ENCODE measurements at regions not wholly inside any gene's neighbourhood (a gene's known extent, or its start where the extent isn't known, plus 50 kb on each side); places are given as distances from the start of the nearest gene placed in this dataset.

- H3K27ac ChIP-seq (ENCODE audit: low read depth, low read length): no peak overlapping the region
Observed at GRCh38 chr2:128384446-128384845, 65.8 kb upstream of the HS6ST1 start.

GRCh38 chr2:128384956-128385355, 66.3 kb upstream of the HS6ST1 start:
- Histone ChIP-seq H3K4me1 (ENCODE audit: insufficient read depth, low read length) (no peaks in the 10 kb centered on the region), H3K4me2 (ENCODE audit: insufficient read depth, low read length) (no peak overlapping the region), H3K27me3 (ENCODE audit: insufficient read depth, low read length) (no peaks in the 10 kb centered on the region), H3K36me3 (ENCODE audit: insufficient read depth, low read length) (no peaks in the 10 kb centered on the region), H2AFZ (ENCODE audit: low read length) (no peak overlapping the region), H3K4me3 (ENCODE audit: insufficient read depth, low read length) (no peak overlapping the region), H3K79me2 (ENCODE audit: insufficient read depth, low read length) (no peaks in the 10 kb centered on the region), H3K27ac (ENCODE audit: low read depth, low read length) (no peak overlapping the region), H3K9me3 (ENCODE audit: low read depth, low read length) (no peaks in the 10 kb centered on the region), H4K20me1 (ENCODE audit: insufficient read depth, low read length) (no peaks in the 10 kb centered on the region)
- TF ChIP-seq CTCF (IDR thresholded peaks at IDR 0.05; ENCODE audit: extremely low read depth, low read depth, low read length): no peak
- DNase-seq (ENCODE audit: insufficient read length, low spot score, missing footprints): peak; percentile 36

More at GRCh38 chr2:128384446-128384845, 65.8 kb upstream of the HS6ST1 start:
- DNase-seq (ENCODE audit: insufficient read length, low spot score, missing footprints): peak; percentile 66
- H4K20me1 ChIP-seq (ENCODE audit: insufficient read depth, low read length): no peaks in the 10 kb centered on the region
- no peak overlapping the region for H2AFZ ChIP-seq (ENCODE audit: low read length)
- no peaks in the 10 kb centered on the region for H3K9me3 ChIP-seq (ENCODE audit: low read depth, low read length)
- no peak for TF ChIP-seq CTCF (IDR thresholded peaks at IDR 0.05; ENCODE audit: extremely low read depth, low read depth, low read length)
- no peak overlapping the region for H3K4me3 ChIP-seq (ENCODE audit: insufficient read depth, low read length)
- H3K27me3 ChIP-seq (ENCODE audit: insufficient read depth, low read length): no peaks in the 10 kb centered on the region
- H3K79me2 ChIP-seq (ENCODE audit: insufficient read depth, low read length): no peaks in the 10 kb centered on the region
- H3K36me3 ChIP-seq (ENCODE audit: insufficient read depth, low read length): no peaks in the 10 kb centered on the region
- H3K4me1 ChIP-seq (ENCODE audit: insufficient read depth, low read length): no peaks in the 10 kb centered on the region
- H3K4me2 ChIP-seq (ENCODE audit: insufficient read depth, low read length): no peak overlapping the region

- H3K9me3 ChIP-seq (ENCODE audit: low read depth, low read length): no peaks in the 10 kb centered on the region
- no peaks in the 10 kb centered on the region for H3K79me2 ChIP-seq (ENCODE audit: insufficient read depth, low read length)
- no peak overlapping the region for H3K4me2 ChIP-seq (ENCODE audit: insufficient read depth, low read length)
- DNase-seq (ENCODE audit: insufficient read length, low spot score, missing footprints): no peak
- H3K36me3 ChIP-seq (ENCODE audit: insufficient read depth, low read length): no peaks in the 10 kb centered on the region
- H3K27ac ChIP-seq (ENCODE audit: low read depth, low read length): no peak overlapping the region
- H3K27me3 ChIP-seq (ENCODE audit: insufficient read depth, low read length): no peaks in the 10 kb centered on the region
- no peak for TF ChIP-seq CTCF (IDR thresholded peaks at IDR 0.05; ENCODE audit: extremely low read depth, low read depth, low read length)
- H3K4me1 ChIP-seq (ENCODE audit: insufficient read depth, low read length): no peaks in the 10 kb centered on the region
- H3K4me3 ChIP-seq (ENCODE audit: insufficient read depth, low read length): no peak overlapping the region
- H2AFZ ChIP-seq (ENCODE audit: low read length): no peak overlapping the region
- H4K20me1 ChIP-seq (ENCODE audit: insufficient read depth, low read length): no peaks in the 10 kb centered on the region
Observed at GRCh38 chr2:128385365-128385764, 66.7 kb upstream of the HS6ST1 start.

GRCh38 chr2:128386066-128386465, 67.4 kb upstream of the HS6ST1 start:
- H3K4me1 ChIP-seq (ENCODE audit: insufficient read depth, low read length): no peaks in the 10 kb centered on the region
- DNase-seq (ENCODE audit: insufficient read length, low spot score, missing footprints): peak; percentile 49
- H3K27ac ChIP-seq (ENCODE audit: low read depth, low read length): no peak overlapping the region
- H3K4me2 ChIP-seq (ENCODE audit: insufficient read depth, low read length): no peak overlapping the region
- no peaks in the 10 kb centered on the region for H3K36me3 ChIP-seq (ENCODE audit: insufficient read depth, low read length)
- no peak overlapping the region for H2AFZ ChIP-seq (ENCODE audit: low read length)
- H3K79me2 ChIP-seq (ENCODE audit: insufficient read depth, low read length): no peaks in the 10 kb centered on the region
- H3K4me3 ChIP-seq (ENCODE audit: insufficient read depth, low read length): no peak overlapping the region
- TF ChIP-seq CTCF (IDR thresholded peaks at IDR 0.05; ENCODE audit: extremely low read depth, low read depth, low read length): no peak
- H3K27me3 ChIP-seq (ENCODE audit: insufficient read depth, low read length): no peaks in the 10 kb centered on the region
- H3K9me3 ChIP-seq (ENCODE audit: low read depth, low read length): no peaks in the 10 kb centered on the region
- H4K20me1 ChIP-seq (ENCODE audit: insufficient read depth, low read length): no peaks in the 10 kb centered on the region
